Testis (tissue), 2 donors: ENCODE measurements at regions not wholly inside any gene's neighbourhood (a gene's known extent, or its start where the extent isn't known, plus 50 kb on each side); places are given as distances from the start of the nearest gene placed in this dataset.

Experiments
- CTCF ChIP-seq, 3 experiments: fragments of 450-650 bp in 2 of 3; fragments of 200-600 bp in 1 of 3; sonication (generic) in 1 of 3; IDR thresholded peaks; one replicate each; pipeline ENCODE4 v1.5.1; 2016 to 2019; ENCODE audit warnings: antibody characterized with exemption in 3 of 3, mild to moderate bottlenecking in 2 of 3, moderate library complexity in 1 of 3
- POLR2A ChIP-seq: fragments of 450-650 bp; IDR thresholded peaks from one replicate; pipeline ENCODE4 v1.6.1; 2017; ENCODE audit warnings: antibody characterized with exemption, mild to moderate bottlenecking, moderate library complexity

GRCh38 chr19:56993851-56994250 is 125.9 kb upstream of the USP29 start:
- no peak for TF ChIP-seq CTCF (IDR thresholded peaks at IDR 0.05)
- no peak for TF ChIP-seq POLR2A
